Glutamatergic neuron (in vitro differentiated cells): ENCODE measurements at regions not wholly inside any gene's neighbourhood (a gene's known extent, or its start where the extent isn't known, plus 50 kb on each side); places are given as distances from the start of the nearest gene placed in this dataset.

Source experiments
- DNase-seq: peaks from one replicate; pipeline ENCODE4 v3.0.0; 2022
- H3K27ac Mint-ChIP-seq: one replicate; pipeline ENCODE4 v1.8.0; 2020; ENCODE audit warnings: mild to moderate bottlenecking, mixed read lengths, inconsistent platforms; ENCODE audit not compliant: unreplicated experiment
- H3K27me3 Mint-ChIP-seq: one replicate; pipeline ENCODE4 v1.8.0; 2020; ENCODE audit warnings: mild to moderate bottlenecking, moderate library complexity, mixed read lengths, inconsistent platforms; ENCODE audit not compliant: unreplicated experiment
- H3K36me3 Mint-ChIP-seq: one replicate; pipeline ENCODE4 v1.8.0; 2020; ENCODE audit warnings: mild to moderate bottlenecking, mixed read lengths, inconsistent platforms; ENCODE audit not compliant: unreplicated experiment
- H3K4me1 Mint-ChIP-seq: one replicate; pipeline ENCODE4 v1.8.0; 2020; ENCODE audit warnings: mild to moderate bottlenecking, low read depth, mixed read lengths, inconsistent platforms; ENCODE audit not compliant: unreplicated experiment
- H3K4me3 Mint-ChIP-seq: one replicate; pipeline ENCODE4 v1.8.0; 2020; ENCODE audit warnings: mild to moderate bottlenecking, mixed read lengths, inconsistent platforms; ENCODE audit not compliant: unreplicated experiment
- H3K9me3 Mint-ChIP-seq: one replicate; pipeline ENCODE4 v1.8.0; 2020; ENCODE audit warnings: mild to moderate bottlenecking, moderate library complexity, mixed read lengths, inconsistent platforms; ENCODE audit not compliant: unreplicated experiment
- TF ChIP-seq, protein P1 (sequence below): fragments of 200-600 bp; sonication (generic); IDR thresholded peaks from one replicate; pipeline ENCODE4 v1.5.0; 2021; ENCODE audit not compliant: partially characterized antibody, unreplicated experiment

DNA sequence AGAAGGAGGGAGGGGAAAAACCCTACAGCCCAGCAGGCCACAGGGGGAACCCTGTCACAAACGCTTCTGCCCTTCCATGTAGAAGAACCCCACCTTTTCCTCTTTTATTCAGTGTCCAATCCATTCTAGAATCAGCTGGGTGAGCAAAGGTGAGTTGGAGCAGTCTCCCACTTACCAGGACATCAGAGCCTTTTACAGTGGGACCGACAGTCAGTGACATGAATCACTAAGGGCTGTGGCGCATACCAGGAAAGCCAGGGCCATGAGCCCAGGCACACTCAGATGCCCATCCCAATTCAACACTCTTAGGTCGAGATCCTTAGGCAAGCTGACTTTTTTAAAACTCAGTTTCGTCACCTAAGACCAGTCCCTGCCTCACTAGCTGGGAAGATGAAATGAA, 146.1 kb downstream of the AQP9 start:
- no peak for DNase-seq
- H3K27me3 Mint-ChIP-seq = no peaks in the 10 kb centered on the region
- H3K4me3 Mint-ChIP-seq = no peak overlapping the region
- peaks cover 1% of the 10 kb centered on the region for H3K9me3 Mint-ChIP-seq
- H3K4me1 Mint-ChIP-seq = no peaks in the 10 kb centered on the region
- no peaks in the 10 kb centered on the region for H3K36me3 Mint-ChIP-seq
- no peak overlapping the region for H3K27ac Mint-ChIP-seq
- TF ChIP-seq, protein P1, sequence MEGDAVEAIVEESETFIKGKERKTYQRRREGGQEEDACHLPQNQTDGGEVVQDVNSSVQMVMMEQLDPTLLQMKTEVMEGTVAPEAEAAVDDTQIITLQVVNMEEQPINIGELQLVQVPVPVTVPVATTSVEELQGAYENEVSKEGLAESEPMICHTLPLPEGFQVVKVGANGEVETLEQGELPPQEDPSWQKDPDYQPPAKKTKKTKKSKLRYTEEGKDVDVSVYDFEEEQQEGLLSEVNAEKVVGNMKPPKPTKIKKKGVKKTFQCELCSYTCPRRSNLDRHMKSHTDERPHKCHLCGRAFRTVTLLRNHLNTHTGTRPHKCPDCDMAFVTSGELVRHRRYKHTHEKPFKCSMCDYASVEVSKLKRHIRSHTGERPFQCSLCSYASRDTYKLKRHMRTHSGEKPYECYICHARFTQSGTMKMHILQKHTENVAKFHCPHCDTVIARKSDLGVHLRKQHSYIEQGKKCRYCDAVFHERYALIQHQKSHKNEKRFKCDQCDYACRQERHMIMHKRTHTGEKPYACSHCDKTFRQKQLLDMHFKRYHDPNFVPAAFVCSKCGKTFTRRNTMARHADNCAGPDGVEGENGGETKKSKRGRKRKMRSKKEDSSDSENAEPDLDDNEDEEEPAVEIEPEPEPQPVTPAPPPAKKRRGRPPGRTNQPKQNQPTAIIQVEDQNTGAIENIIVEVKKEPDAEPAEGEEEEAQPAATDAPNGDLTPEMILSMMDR = no peak

DNA sequence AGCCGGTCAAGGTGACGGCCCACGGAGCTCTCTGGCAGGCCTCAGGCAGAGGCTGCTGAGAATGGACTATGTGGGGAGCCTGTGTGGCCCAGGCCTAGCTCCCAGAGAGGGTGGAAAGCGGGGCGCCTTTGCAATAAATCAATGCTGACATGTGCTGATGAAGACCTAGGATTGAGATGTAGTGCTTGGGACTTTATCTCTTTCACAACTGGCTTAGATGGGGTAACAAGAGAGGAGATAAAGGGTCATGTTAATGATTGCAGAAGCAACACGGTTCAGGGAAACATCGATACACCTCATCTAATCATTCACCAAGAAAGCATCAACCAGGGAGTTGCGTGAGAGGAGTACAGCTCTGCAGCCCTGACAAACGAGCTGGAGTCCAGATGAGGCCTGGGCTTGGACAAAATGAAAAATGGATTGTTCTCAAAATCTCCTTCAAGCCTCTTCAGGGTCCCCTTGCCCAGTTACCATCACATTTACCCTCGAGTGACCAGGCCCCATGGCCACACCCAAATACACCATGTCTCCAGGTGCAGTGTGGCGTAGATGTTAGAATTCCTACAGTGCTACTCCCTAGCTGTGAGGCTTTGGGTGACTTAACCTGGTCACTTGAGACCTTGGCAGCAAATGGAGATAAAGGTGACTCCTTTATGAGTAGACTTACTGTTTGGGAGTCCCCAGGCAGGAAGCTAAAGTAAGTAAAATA, 146.4 kb upstream of the LIPC start:
- H3K27ac Mint-ChIP-seq = no peak overlapping the region
- no peak for DNase-seq
- no peak overlapping the region for H3K4me3 Mint-ChIP-seq
- H3K4me1 Mint-ChIP-seq = no peaks in the 10 kb centered on the region
- H3K36me3 Mint-ChIP-seq = no peaks in the 10 kb centered on the region
- no peaks in the 10 kb centered on the region for H3K27me3 Mint-ChIP-seq
- H3K9me3 Mint-ChIP-seq = peaks cover 1% of the 10 kb centered on the region
- TF ChIP-seq, protein P1 = no peak

DNA sequence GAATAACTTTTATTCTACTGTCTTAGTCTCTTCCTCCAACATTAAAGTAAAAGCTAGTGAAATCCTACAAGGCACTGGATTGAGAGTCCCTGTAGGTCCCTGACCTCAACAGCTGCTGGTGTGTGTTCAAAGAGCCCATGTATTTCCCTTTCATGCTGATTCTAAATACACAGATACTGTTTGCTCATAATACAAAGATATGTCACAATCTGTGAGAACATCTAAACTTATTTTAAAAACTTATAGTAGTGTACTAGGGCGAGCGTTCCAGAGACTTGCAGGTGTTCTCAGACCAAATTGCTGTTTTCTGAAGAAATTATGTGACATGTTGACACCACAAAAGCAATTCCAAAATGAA, 145.9 kb upstream of the LIPC start:
- Mint-ChIP-seq H3K4me1 (no peaks in the 10 kb centered on the region), H3K27ac (no peak overlapping the region), H3K27me3 (no peaks in the 10 kb centered on the region), H3K4me3 (no peak overlapping the region), H3K36me3 (no peaks in the 10 kb centered on the region), H3K9me3 (peaks cover 1% of the 10 kb centered on the region)
- DNase-seq = no peak
- TF ChIP-seq, protein P1 = no peak

DNA sequence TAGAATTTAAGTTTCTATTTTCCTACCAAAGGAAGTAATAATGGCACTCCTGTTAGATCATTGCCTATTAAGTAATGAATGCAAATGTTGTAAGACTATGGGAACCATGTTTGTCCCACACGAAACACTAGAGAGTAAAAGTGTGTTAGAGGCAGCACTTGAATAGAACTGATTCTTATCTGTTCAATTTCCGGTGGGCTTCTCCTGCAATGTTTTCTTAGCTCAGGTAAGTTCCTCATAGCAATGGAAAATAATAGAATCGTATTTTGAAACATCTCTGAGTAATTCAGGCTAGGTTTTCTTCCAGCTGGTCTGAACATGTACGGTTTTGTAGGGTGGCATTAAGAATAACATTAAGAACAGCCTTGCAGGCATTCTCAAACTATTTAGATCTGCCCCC, 145.3 kb upstream of the LIPC start:
- H3K4me3 Mint-ChIP-seq = no peak overlapping the region

DNA sequence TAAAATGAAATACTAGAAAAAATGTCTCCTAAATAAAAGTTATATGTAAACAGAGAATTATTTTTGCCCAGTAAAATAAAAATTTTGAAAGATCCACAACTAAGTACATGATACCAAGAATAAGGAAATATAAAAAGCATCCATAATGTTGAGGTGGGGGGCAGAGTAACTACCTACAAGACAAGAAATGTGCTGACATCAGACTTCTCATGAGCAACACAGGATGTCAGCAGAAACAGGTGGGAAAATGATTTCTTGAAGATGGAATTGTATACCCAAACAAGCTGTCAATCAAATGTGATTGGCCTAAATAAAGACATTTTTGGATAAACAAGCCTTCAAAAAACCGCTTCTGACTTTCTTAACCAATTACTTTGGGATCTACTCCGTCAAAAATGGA, 143.9 kb upstream of the LIPC start:
- Mint-ChIP-seq H3K36me3 (no peaks in the 10 kb centered on the region), H3K27me3 (no peaks in the 10 kb centered on the region), H3K4me1 (no peaks in the 10 kb centered on the region), H3K9me3 (peaks cover 1% of the 10 kb centered on the region), H3K27ac (no peak overlapping the region), H3K4me3 (no peak overlapping the region)
- TF ChIP-seq, protein P1 = no peak
- no peak for DNase-seq

More for the DNA sequence above, 145.3 kb upstream of the LIPC start:
- H3K36me3 Mint-ChIP-seq = no peaks in the 10 kb centered on the region
- H3K9me3 Mint-ChIP-seq = peaks cover 1% of the 10 kb centered on the region
- H3K27me3 Mint-ChIP-seq = no peaks in the 10 kb centered on the region
- TF ChIP-seq, protein P1 = no peak
- H3K27ac Mint-ChIP-seq = no peak overlapping the region
- DNase-seq = no peak
- no peaks in the 10 kb centered on the region for H3K4me1 Mint-ChIP-seq
